ENCODE measurements at regions not wholly inside any gene's neighbourhood (a gene's known extent, or its start where the extent isn't known, plus 50 kb on each side); places are given as distances from the start of the nearest gene placed in this dataset.

GRCh38 chr18:47758000-47758399, 172.5 kb downstream of the SMAD2 start:
- Histone ChIP-seq H3K4me3 (no peak overlapping the region), H3K27ac (no peak overlapping the region), H3K9me3 (no peaks in the 10 kb centered on the region), H3K27me3 (no peaks in the 10 kb centered on the region), H3K36me3 (no peaks in the 10 kb centered on the region), H3K4me1 (no peaks in the 10 kb centered on the region)
- intact Hi-C loops (cut with DNase I): loop anchor here in 1 of 3 donors (10.0 kb wide), 1 partner anchor 663 kb away; no protein-coding TSS in a partner anchor
- 62% methylated on average over 2 of the region's 2 CpGs for WGBS, 2 donors
- FAIRE-seq (no peak), DNase-seq (no peak), ATAC-seq (no peak)
- no peak for TF ChIP-seq CTCF (IDR thresholded peaks at IDR 0.05)

- FAIRE-seq (no peak), ATAC-seq (peak; percentile 66 to 92 (median 86)), DNase-seq (peak; percentile 30 to 84 (median 69))
- H3K9me3 ChIP-seq: no peaks in the 10 kb centered on the region
- H3K4me1 ChIP-seq: no peaks in the 10 kb centered on the region
- no peaks in the 10 kb centered on the region for H3K27me3 ChIP-seq
- no peak overlapping the region for H3K4me3 ChIP-seq
- H3K27ac ChIP-seq: no peak overlapping the region
- H3K36me3 ChIP-seq: no peaks in the 10 kb centered on the region
- intact Hi-C loops (cut with DNase I): loop anchor here in 1 of 3 donors (10.0 kb wide), 1 partner anchor 662 kb away; no protein-coding TSS in a partner anchor
- TF ChIP-seq CTCF (IDR thresholded peaks at IDR 0.05): peak; percentile 72 to 87 (median 82)
- 11 to 13% methylated on average over 9 of the region's 9 CpGs for WGBS, 2 donors
These were observed 174.0 kb downstream of the SMAD2 start for GRCh38 chr18:47756364-47757016.

- 68 to 77% methylated on average over 4 of the region's 4 CpGs for WGBS, 2 donors
- FAIRE-seq: no peak
These were observed 175.4 kb downstream of the SMAD2 start for GRCh38 chr18:47755102-47755456.

GRCh38 chr18:47754311-47755101, 176.0 kb downstream of the SMAD2 start:
- no peaks in the 10 kb centered on the region for H3K36me3 ChIP-seq
- no peaks in the 10 kb centered on the region for H3K27me3 ChIP-seq
- no peak overlapping the region for H3K27ac ChIP-seq
- intact Hi-C loops (cut with DNase I): loop anchor here in 1 of 3 donors (10.0 kb wide), 1 partner anchor 660 kb away; no protein-coding TSS in a partner anchor
- ATAC-seq: peak in 3 of 4 donors; percentile 52 to 74 (median 64)
- H3K4me1 ChIP-seq: no peaks in the 10 kb centered on the region
- peak in 4 of 6 donors; percentile 48 to 81 (median 56) for DNase-seq
- no peak overlapping the region for H3K4me3 ChIP-seq
- WGBS, 2 donors: 44 to 51% methylated on average over 29 of the region's 29 CpGs
- peak; percentile 41 to 61 (median 50) for TF ChIP-seq CTCF (IDR thresholded peaks at IDR 0.05)
- FAIRE-seq: no peak
- H3K9me3 ChIP-seq: no peaks in the 10 kb centered on the region

More at GRCh38 chr18:47755102-47755456, 175.4 kb downstream of the SMAD2 start:
- Histone ChIP-seq H3K9me3 (no peaks in the 10 kb centered on the region), H3K36me3 (no peaks in the 10 kb centered on the region), H3K27me3 (no peaks in the 10 kb centered on the region), H3K4me3 (no peak overlapping the region), H3K27ac (no peak overlapping the region), H3K4me1 (no peaks in the 10 kb centered on the region)
- no peak for TF ChIP-seq CTCF (IDR thresholded peaks at IDR 0.05)
- DNase-seq: no peak
- no peak for ATAC-seq
- intact Hi-C loops (cut with DNase I): loop anchor here in 1 of 3 donors (10.0 kb wide), 1 partner anchor 660 kb away; no protein-coding TSS in a partner anchor
